ENCODE measurements at regions not wholly inside any gene's neighbourhood (a gene's known extent, or its start where the extent isn't known, plus 50 kb on each side); places are given as distances from the start of the nearest gene placed in this dataset.
"Not testable (repeated sequence)": the region's sequence is repeated elsewhere in the genome, so short reads cannot be mapped to it uniquely, and the experiment has no call there.

GRCh38 chr20:5390720-5391119 lies 74.0 kb upstream of the PROKR2 start:
- Histone ChIP-seq H3K27ac (ENCODE audit: low read depth, low read length) (no peak overlapping the region), H3K9ac (ENCODE audit: low read depth, low read length) (no peak overlapping the region), H3K9me3 (ENCODE audit: control insufficient read depth, insufficient read depth, low read length) (no peaks in the 10 kb centered on the region), H3K4me1 (ENCODE audit: control insufficient read depth, insufficient read depth, low read length) (0 out of 2 replicates have a peak, but pooled peaks cover 3% of the 10 kb centered on the region), H3K27me3 (ENCODE audit: control insufficient read depth, insufficient read depth, low read length) (no peaks in the 10 kb centered on the region), H3K4me3 (ENCODE audit: low read depth, low read length) (no peak overlapping the region), H3K36me3 (ENCODE audit: control insufficient read depth, insufficient read depth, low read length) (no peaks in the 10 kb centered on the region)

GRCh38 chr20:5386846-5387245 lies 70.1 kb upstream of the PROKR2 start:
- not testable (repeated sequence) for H3K27ac ChIP-seq (ENCODE audit: low read depth, low read length); H3K9me3 ChIP-seq (ENCODE audit: control insufficient read depth, insufficient read depth, low read length); H3K4me3 ChIP-seq (ENCODE audit: low read depth, low read length); H3K9ac ChIP-seq (ENCODE audit: low read depth, low read length); H3K27me3 ChIP-seq (ENCODE audit: control insufficient read depth, insufficient read depth, low read length); H3K36me3 ChIP-seq (ENCODE audit: control insufficient read depth, insufficient read depth, low read length); H3K4me1 ChIP-seq (ENCODE audit: control insufficient read depth, insufficient read depth, low read length)

DNA sequence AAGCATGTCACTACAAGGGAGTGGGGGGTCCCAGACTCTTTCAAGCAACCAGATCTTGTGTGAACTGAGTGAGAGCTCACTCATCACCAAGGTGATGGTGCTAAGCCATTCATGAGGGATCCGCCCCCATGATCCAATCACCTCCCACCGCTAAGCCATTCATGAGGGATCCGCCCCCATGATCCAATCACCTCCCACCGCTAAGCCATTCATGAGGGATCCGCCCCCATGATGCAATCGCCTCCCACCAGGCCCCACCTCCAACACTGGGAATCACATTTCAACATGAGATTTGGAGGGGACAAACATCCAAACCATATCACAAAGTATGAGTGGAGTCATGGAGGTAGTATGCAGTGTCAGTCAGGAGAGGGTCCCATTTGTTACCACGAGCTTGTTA lies 64.8 kb upstream of the PROKR2 start:
- H3K4me3 ChIP-seq (ENCODE audit: low read depth, low read length); H3K9me3 ChIP-seq (ENCODE audit: control insufficient read depth, insufficient read depth, low read length); H3K9ac ChIP-seq (ENCODE audit: low read depth, low read length); H3K27me3 ChIP-seq (ENCODE audit: control insufficient read depth, insufficient read depth, low read length); H3K36me3 ChIP-seq (ENCODE audit: control insufficient read depth, insufficient read depth, low read length); H3K4me1 ChIP-seq (ENCODE audit: control insufficient read depth, insufficient read depth, low read length): not testable (repeated sequence)
- H3K27ac ChIP-seq (ENCODE audit: low read depth, low read length) = peak overlapping the region; percentile 8

DNA sequence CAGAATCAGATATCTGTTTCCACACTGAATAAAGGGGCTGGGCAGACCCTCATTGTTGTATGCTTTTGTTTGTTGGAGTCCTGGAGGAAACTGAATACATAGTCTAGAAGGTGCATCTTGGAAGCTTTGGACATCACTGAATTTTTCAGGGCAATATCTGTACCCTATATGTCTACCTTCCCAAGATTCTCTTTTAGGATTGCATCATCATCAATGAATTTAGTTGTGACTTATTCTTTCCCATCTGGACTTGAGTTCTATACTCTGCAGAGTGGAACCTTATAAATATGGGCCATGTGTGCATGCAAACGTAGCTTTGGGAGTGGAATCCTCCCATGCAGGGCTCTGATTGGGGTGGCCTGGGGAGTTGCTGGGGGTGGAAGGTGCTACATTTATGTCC lies 60.7 kb upstream of the PROKR2 start:
- Histone ChIP-seq H3K4me1 (ENCODE audit: control insufficient read depth, insufficient read depth, low read length) (no peaks in the 10 kb centered on the region), H3K9me3 (ENCODE audit: control insufficient read depth, insufficient read depth, low read length) (no peaks in the 10 kb centered on the region), H3K27ac (ENCODE audit: low read depth, low read length) (no peak overlapping the region), H3K4me3 (ENCODE audit: low read depth, low read length) (no peak overlapping the region), H3K27me3 (ENCODE audit: control insufficient read depth, insufficient read depth, low read length) (no peaks in the 10 kb centered on the region), H3K9ac (ENCODE audit: low read depth, low read length) (no peak overlapping the region), H3K36me3 (ENCODE audit: control insufficient read depth, insufficient read depth, low read length) (no peaks in the 10 kb centered on the region)

- Histone ChIP-seq H3K4me3 (ENCODE audit: low read depth, low read length) (no peak overlapping the region), H3K36me3 (ENCODE audit: control insufficient read depth, insufficient read depth, low read length) (no peaks in the 10 kb centered on the region), H3K27ac (ENCODE audit: low read depth, low read length) (no peak overlapping the region), H3K9ac (ENCODE audit: low read depth, low read length) (no peak overlapping the region), H3K4me1 (ENCODE audit: control insufficient read depth, insufficient read depth, low read length) (no peaks in the 10 kb centered on the region), H3K9me3 (ENCODE audit: control insufficient read depth, insufficient read depth, low read length) (no peaks in the 10 kb centered on the region), H3K27me3 (ENCODE audit: control insufficient read depth, insufficient read depth, low read length) (no peaks in the 10 kb centered on the region)
Measured at GRCh38 chr20:5376228-5376627, 59.5 kb upstream of the PROKR2 start.

DNA sequence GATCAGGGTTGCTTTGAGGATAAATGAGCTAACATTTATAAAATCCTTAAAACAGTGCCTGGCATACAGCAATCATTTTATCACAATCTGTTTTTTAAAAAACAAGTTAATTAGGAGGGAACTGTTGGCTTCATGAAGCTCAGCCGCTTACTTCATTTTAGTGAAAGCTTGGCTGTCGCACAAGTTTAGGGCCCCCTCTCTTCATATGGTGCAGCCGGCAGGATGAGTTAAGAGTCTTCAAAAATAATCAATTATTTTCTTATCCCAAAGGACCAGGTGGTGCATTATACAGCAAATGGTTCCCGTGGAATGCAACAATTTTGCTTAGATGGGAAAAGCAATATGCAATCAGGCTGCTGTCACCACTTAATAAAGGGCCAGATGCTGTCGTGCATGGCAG lies 57.4 kb upstream of the PROKR2 start:
- Histone ChIP-seq H3K9me3 (ENCODE audit: control insufficient read depth, insufficient read depth, low read length) (no peaks in the 10 kb centered on the region), H3K36me3 (ENCODE audit: control insufficient read depth, insufficient read depth, low read length) (no peaks in the 10 kb centered on the region), H3K4me1 (ENCODE audit: control insufficient read depth, insufficient read depth, low read length) (no peaks in the 10 kb centered on the region), H3K4me3 (ENCODE audit: low read depth, low read length) (no peak overlapping the region), H3K27me3 (ENCODE audit: control insufficient read depth, insufficient read depth, low read length) (no peaks in the 10 kb centered on the region), H3K27ac (ENCODE audit: low read depth, low read length) (no peak overlapping the region), H3K9ac (ENCODE audit: low read depth, low read length) (no peak overlapping the region)

GRCh38 chr20:5372371-5372770 lies 55.6 kb upstream of the PROKR2 start:
- Histone ChIP-seq H3K9me3 (ENCODE audit: control insufficient read depth, insufficient read depth, low read length) (no peaks in the 10 kb centered on the region), H3K27me3 (ENCODE audit: control insufficient read depth, insufficient read depth, low read length) (no peaks in the 10 kb centered on the region), H3K36me3 (ENCODE audit: control insufficient read depth, insufficient read depth, low read length) (no peaks in the 10 kb centered on the region), H3K9ac (ENCODE audit: low read depth, low read length) (no peak overlapping the region), H3K4me3 (ENCODE audit: low read depth, low read length) (no peak overlapping the region), H3K4me1 (ENCODE audit: control insufficient read depth, insufficient read depth, low read length) (no peaks in the 10 kb centered on the region), H3K27ac (ENCODE audit: low read depth, low read length) (no peak overlapping the region)

GRCh38 chr20:5369629-5370028 lies 52.9 kb upstream of the PROKR2 start:
- no peaks in the 10 kb centered on the region for H3K36me3 ChIP-seq (ENCODE audit: control insufficient read depth, insufficient read depth, low read length)
- H3K9me3 ChIP-seq (ENCODE audit: control insufficient read depth, insufficient read depth, low read length) = peaks cover 21% of the 10 kb centered on the region
- no peak overlapping the region for H3K27ac ChIP-seq (ENCODE audit: low read depth, low read length)
- H3K4me1 ChIP-seq (ENCODE audit: control insufficient read depth, insufficient read depth, low read length) = 0 out of 2 replicates have a peak, but pooled peaks cover under 1% of the 10 kb centered on the region
- H3K9ac ChIP-seq (ENCODE audit: low read depth, low read length) = no peak overlapping the region
- H3K4me3 ChIP-seq (ENCODE audit: low read depth, low read length) = no peak overlapping the region
- H3K27me3 ChIP-seq (ENCODE audit: control insufficient read depth, insufficient read depth, low read length) = no peaks in the 10 kb centered on the region

Measured in HUES48 (cell line).